K562 (cell line): ENCODE measurements at regions not wholly inside any gene's neighbourhood (a gene's known extent, or its start where the extent isn't known, plus 50 kb on each side); places are given as distances from the start of the nearest gene placed in this dataset.

Experiments used
- ATAC-seq: fragments of 200-7000 bp; cut with Tn5 transposase; 3 replicates; pipeline ENCODE4 v1.9.1; 2020; ENCODE audit warnings: moderate library complexity
- BruUV-seq: library from RNA; stranded (reverse); fragments of 400-500 nt; replicated peaks from 2 replicates; lab custom pipeline; 2021; lab: Mats Ljungman, UMichigan
- CTCF ChIA-PET: fragments of 300-600 bp; formaldehyde crosslinking; extraction: SDS; loops from one replicate; lab custom pipeline; 2021; ENCODE audit warnings: low intra/inter-chr PET ratio; lab: Yijun Ruan, JAX
- POLR2A ChIA-PET: fragments of 300-600, 350-650 bp; sonication (Branson Sonifier 250); formaldehyde crosslinking; extraction: SDS; loops from one replicate; lab custom pipeline; 2021; ENCODE audit warnings: antibody characterized with exemption, inconsistent platforms; lab: Yijun Ruan, JAX
- DNase-seq, 4 experiments: peaks; one replicate each; pipeline versions ENCODE4 v3.0.0 to v3.0.0-alpha.2; 2011 to 2018; ENCODE audit warnings: low spot score in 3 of 4, mixed read lengths in 3 of 4; ENCODE audit errors: extremely low read depth in 1 of 4
- FAIRE-seq: peaks from 2 replicates; lab custom pipeline; 2011; peaks lifted over from hg19 to GRCh38; lab: Jason Lieb, UNC
- H2AFZ ChIP-seq: 2 replicates; pipeline ENCODE4 v1.6.0; 2011; ENCODE audit warnings: low read depth, low read length, control low read depth, inconsistent platforms
- H3K27ac ChIP-seq: fragments of 200-600 bp; 3 replicates; pipeline ENCODE4 v1.8.0; 2011; ENCODE audit warnings: low read depth, mild to moderate bottlenecking, control low read depth, inconsistent platforms, low read length, moderate library complexity, mixed read lengths; ENCODE audit errors: extremely low read depth
- H3K27me3 ChIP-seq, 2 experiments: fragments of 300-600 bp in 1 of 2; 2 replicates in 1 of 2; 3 replicates in 1 of 2; pipeline versions ENCODE4 v1.6.0 to v1.8.0; 2011; ENCODE audit warnings: inconsistent platforms in 2 of 2, low read length in 2 of 2, mild to moderate bottlenecking in 1 of 2, mixed read lengths in 1 of 2, moderate library complexity in 1 of 2; ENCODE audit not compliant: control insufficient read depth in 2 of 2, insufficient read depth in 2 of 2
- H3K36me3 ChIP-seq: fragments of 300-600 bp; 3 replicates; pipeline ENCODE4 v1.8.0; 2011; ENCODE audit warnings: mild to moderate bottlenecking, low read length, inconsistent platforms; ENCODE audit not compliant: control insufficient read depth, insufficient read depth
- H3K4me1 ChIP-seq, 2 experiments: fragments of 200-600 bp in 1 of 2; replicated peaks in 1 of 2; 2 replicates in 1 of 2; 3 replicates in 1 of 2; pipeline versions ENCODE4 v1.5.1 to v1.8.0; 2011; ENCODE audit warnings: inconsistent platforms in 2 of 2, low read length in 2 of 2, mild to moderate bottlenecking in 1 of 2, mixed read lengths in 1 of 2, moderate library complexity in 1 of 2; ENCODE audit not compliant: control insufficient read depth in 2 of 2, insufficient read depth in 2 of 2
- H3K4me2 ChIP-seq: 2 replicates; pipeline ENCODE4 v1.6.1; 2011; ENCODE audit warnings: low read length, control low read depth, inconsistent platforms, mixed read lengths; ENCODE audit not compliant: insufficient read depth
- H3K4me3 ChIP-seq: fragments of 200-600 bp; sonication (generic), shearing (Covaris generic); 2 replicates; pipeline ENCODE4 v1.5.1; 2016; ENCODE audit warnings: control low read depth, inconsistent platforms
- H3K79me2 ChIP-seq: fragments of 200-600 bp; 3 replicates; pipeline ENCODE4 v1.8.0; 2011; ENCODE audit warnings: low read length, inconsistent platforms; ENCODE audit not compliant: control insufficient read depth, insufficient read depth
- H3K9ac ChIP-seq, 2 experiments: 2 replicates each; pipeline versions ENCODE4 v1.6.0 to v1.6.1; 2011; ENCODE audit warnings: low read depth in 2 of 2, low read length in 2 of 2, control low read depth in 1 of 2, inconsistent platforms in 1 of 2, mild to moderate bottlenecking in 1 of 2, mixed read lengths in 1 of 2; ENCODE audit not compliant: insufficient read depth in 1 of 2
- H3K9me1 ChIP-seq: one replicate; pipeline ENCODE4 v1.6.0; 2011; ENCODE audit warnings: inconsistent platforms, mild to moderate bottlenecking, low read length, moderate library complexity; ENCODE audit not compliant: control insufficient read depth, insufficient read depth
- H3K9me3 ChIP-seq: replicated peaks from 2 replicates; pipeline ENCODE4 v1.5.1; 2011; ENCODE audit warnings: low read depth, low read length, inconsistent platforms; ENCODE audit not compliant: control insufficient read depth, insufficient read depth
- H4K20me1 ChIP-seq: replicated peaks from 2 replicates; pipeline ENCODE4 v1.6.1; 2011; ENCODE audit warnings: low read length, inconsistent platforms, mixed read lengths; ENCODE audit not compliant: control insufficient read depth, insufficient read depth
- CTCF ChIP-seq, 3 experiments: IDR thresholded peaks in 2 of 3; conservative IDR thresholded peaks in 1 of 3; 2 replicates each; pipeline ENCODE4 v1.5.1; 2011 to 2012; ENCODE audit warnings: low read length in 3 of 3, mild to moderate bottlenecking in 3 of 3, control low read depth in 2 of 3, improper control_type of control experiment in 1 of 3, inconsistent platforms in 1 of 3, low read depth in 1 of 3, mixed read lengths in 1 of 3, moderate library complexity in 1 of 3; ENCODE audit not compliant: insufficient read depth in 2 of 3
- DPF2 ChIP-seq: fragments of 450-650 bp; IDR thresholded peaks from 2 replicates; pipeline ENCODE4 v1.6.1; 2016
- EP300 ChIP-seq: IDR thresholded peaks from 2 replicates; pipeline ENCODE4 v1.6.1; 2012; ENCODE audit warnings: low read length, improper control_type of control experiment
- NFE2 ChIP-seq: IDR thresholded peaks from 2 replicates; pipeline ENCODE4 v1.6.1; 2014; ENCODE audit warnings: antibody characterized with exemption, low read depth
- RERE ChIP-seq: sonication (generic); formaldehyde crosslinking; IDR thresholded peaks from 2 replicates; pipeline ENCODE4 v1.8.0; 2023; ENCODE audit warnings: missing genetic modification reagents, mild to moderate bottlenecking, borderline replicate concordance
- WGBS: fragments of 100-300 bp; shearing (Covaris generic); methylation state at CpG from one replicate; pipeline ENCODE4 v1.1.6; 2016; ENCODE audit warnings: low coverage, mixed read lengths; ENCODE audit not compliant: insufficient coverage; ENCODE audit errors: missing lambda C conversion rate; 5-methylcytosine and 5-hydroxymethylcytosine counted together
- in situ Hi-C: fragments of 300-500 bp; cut with MboI; formaldehyde crosslinking; loops from 4 replicates; pipeline ENCODE4 v1.15.0; 2018; ENCODE audit warnings: inconsistent platforms, mixed read lengths
- intact Hi-C: fragments of 100-400 bp; cut with micrococcal nuclease; formaldehyde crosslinking; loops from 2 replicates; pipeline ENCODE4 v1.14.2; 2022

- 0 out of 2 replicates have a peak, but pooled peaks have one; percentile 20 for TF ChIP-seq DPF2
- peak; percentile 36; the same call in 1 of the 2 replicates for TF ChIP-seq EP300
- peak; percentile 47 for TF ChIP-seq NFE2
- TF ChIP-seq, all 486 proteins: peak for 28
Measured at GRCh38 chr10:100636848-100637553, 101.3 kb downstream of the HIF1AN start (continued).

GRCh38 chr10:100637785-100638184, 102.0 kb downstream of the HIF1AN start:
- Histone ChIP-seq H3K27me3 (peaks cover 0 to 18% of the 10 kb centered on the region in 2 experiments; a peak in 1 of 5 replicates), H3K36me3 (no peaks in the 10 kb centered on the region), H3K4me1 (peaks cover 8 to 11% of the 10 kb centered on the region in 2 experiments; a peak in 4 of 5 replicates), H3K9me3 (no peaks in the 10 kb centered on the region), H3K4me3 (no peak overlapping the region), H2AFZ (no peak overlapping the region), H3K79me2 (no peaks in the 10 kb centered on the region), H3K9me1 (no peaks in the 10 kb centered on the region), H3K27ac (no peak overlapping the region), H3K9ac (no peak overlapping the region), H4K20me1 (peaks cover 8% of the 10 kb centered on the region; the same call in 1 of the 2 replicates), H3K4me2 (no peak overlapping the region)
- WGBS: 4% methylated on average over 9 of the region's 9 CpGs
- TF ChIP-seq RERE (CRISPR knock-in tag) (no peak), CTCF (IDR thresholded peaks at IDR 0.05 in 2 of 3, conservative IDR thresholded peaks at IDR 0.05 in 1 of 3; ENCODE audit: insufficient read depth in 2 of 3, low read depth in 1 of 3, low read length in 3 of 3) (peak; percentile 62 to 97 (median 65))
- ChIA-PET POLR2A (interaction anchor here (0.6 kb wide), 1 partner anchor 89 kb away, joined by 3 read pairs; no protein-coding TSS in a partner anchor), CTCF (no interaction called here)
- DNase-seq (peak; percentile 42 to 60 (median 53)), FAIRE-seq (no peak), ATAC-seq (peak; percentile 98)
- in situ Hi-C loops: no loop called here
- BruUV-seq: no TSS peak
- intact Hi-C loops: no loop called here
